Muscle layer of colon (tissue), 2 donors: ENCODE measurements at regions not wholly inside any gene's neighbourhood (a gene's known extent, or its start where the extent isn't known, plus 50 kb on each side); places are given as distances from the start of the nearest gene placed in this dataset.

Source experiments
- H3K27ac ChIP-seq: one replicate; pipeline ENCODE4 v1.7.0; 2013; ENCODE audit warnings: low read depth, mild to moderate bottlenecking, low read length, moderate library complexity
- H3K27me3 ChIP-seq, 2 donors: one replicate each; pipeline ENCODE4 v1.7.0; 2013; ENCODE audit warnings: low read length in 2 of 2, mild to moderate bottlenecking in 2 of 2; ENCODE audit not compliant: insufficient read depth in 2 of 2, control insufficient read depth in 1 of 2
- H3K36me3 ChIP-seq: one replicate; pipeline ENCODE4 v1.7.0; 2013; ENCODE audit warnings: mild to moderate bottlenecking, low read length; ENCODE audit not compliant: insufficient read depth
- H3K4me1 ChIP-seq: one replicate; pipeline ENCODE4 v1.7.0; 2013; ENCODE audit warnings: mild to moderate bottlenecking, low read length; ENCODE audit not compliant: insufficient read depth
- H3K4me3 ChIP-seq, 2 donors: one replicate each; pipeline ENCODE4 v1.7.0; 2013; ENCODE audit warnings: low read length in 2 of 2, low read depth in 1 of 2, mild to moderate bottlenecking in 1 of 2, moderate library complexity in 1 of 2
- H3K9ac ChIP-seq: one replicate; pipeline ENCODE4 v1.7.0; 2013; ENCODE audit warnings: low read length
- H3K9me3 ChIP-seq: one replicate; pipeline ENCODE4 v1.7.0; 2013; ENCODE audit warnings: mild to moderate bottlenecking, low read length
- donor health status: abdominal sarcoma.
- donor health status: Adenocarcinoma of cecum.

- H3K27me3 ChIP-seq, result no peaks in the 10 kb centered on the region
- no peak overlapping the region for H3K9ac ChIP-seq
- H3K4me3 ChIP-seq, result no peak overlapping the region
- H3K36me3 ChIP-seq, result no peaks in the 10 kb centered on the region
- H3K27ac ChIP-seq, result no peak overlapping the region
- no peaks in the 10 kb centered on the region for H3K9me3 ChIP-seq
- peaks cover 4% of the 10 kb centered on the region for H3K4me1 ChIP-seq
Measured at GRCh38 chr2:67828066-67828465, 234.7 kb downstream of the C1D start.

- no peak overlapping the region for H3K4me3 ChIP-seq
- H3K36me3 ChIP-seq, result no peaks in the 10 kb centered on the region
- no peak overlapping the region for H3K27ac ChIP-seq
- peaks cover 4% of the 10 kb centered on the region for H3K4me1 ChIP-seq
- H3K9ac ChIP-seq, result no peak overlapping the region
- no peaks in the 10 kb centered on the region for H3K9me3 ChIP-seq
- no peaks in the 10 kb centered on the region for H3K27me3 ChIP-seq
Measured at GRCh38 chr2:67829470-67829869, 233.3 kb downstream of the C1D start.

- no peak overlapping the region for H3K27ac ChIP-seq
- H3K27me3 ChIP-seq, result no peaks in the 10 kb centered on the region
- no peak overlapping the region for H3K9ac ChIP-seq
- H3K9me3 ChIP-seq, result no peaks in the 10 kb centered on the region
- peaks cover 4% of the 10 kb centered on the region for H3K4me1 ChIP-seq
- H3K36me3 ChIP-seq, result no peaks in the 10 kb centered on the region
- no peak overlapping the region for H3K4me3 ChIP-seq
Measured at GRCh38 chr2:67833632-67834031, 229.2 kb downstream of the C1D start.

- Histone ChIP-seq H3K4me1 (peaks cover 4% of the 10 kb centered on the region), H3K27ac (no peak overlapping the region), H3K4me3 (no peak overlapping the region), H3K36me3 (no peaks in the 10 kb centered on the region), H3K27me3 (no peaks in the 10 kb centered on the region), H3K9ac (no peak overlapping the region), H3K9me3 (no peaks in the 10 kb centered on the region)
Measured at GRCh38 chr2:67834482-67834881, 228.3 kb downstream of the C1D start.

GRCh38 chr2:67835266-67835665 lies 227.5 kb downstream of the C1D start:
- Histone ChIP-seq H3K4me1 (peaks cover 9% of the 10 kb centered on the region), H3K27me3 (no peaks in the 10 kb centered on the region), H3K36me3 (no peaks in the 10 kb centered on the region), H3K9me3 (no peaks in the 10 kb centered on the region), H3K9ac (no peak overlapping the region), H3K4me3 (no peak overlapping the region), H3K27ac (no peak overlapping the region)

- Histone ChIP-seq H3K9me3 (no peaks in the 10 kb centered on the region), H3K27me3 (no peaks in the 10 kb centered on the region), H3K27ac (no peak overlapping the region), H3K36me3 (no peaks in the 10 kb centered on the region), H3K4me1 (peaks cover 8% of the 10 kb centered on the region), H3K4me3 (no peak overlapping the region), H3K9ac (no peak overlapping the region)
Measured at GRCh38 chr2:67836866-67837265, 225.9 kb downstream of the C1D start.

- H3K36me3 ChIP-seq, result no peaks in the 10 kb centered on the region
- peaks cover 15% of the 10 kb centered on the region for H3K4me1 ChIP-seq
- no peaks in the 10 kb centered on the region for H3K9me3 ChIP-seq
- no peak overlapping the region for H3K9ac ChIP-seq
- no peak overlapping the region for H3K27ac ChIP-seq
- H3K27me3 ChIP-seq, result no peaks in the 10 kb centered on the region
- no peak overlapping the region for H3K4me3 ChIP-seq
Measured at GRCh38 chr2:67838205-67838604, 224.6 kb downstream of the C1D start.

- Histone ChIP-seq H3K4me3 (no peak overlapping the region), H3K27me3 (no peaks in the 10 kb centered on the region), H3K9me3 (no peaks in the 10 kb centered on the region), H3K36me3 (no peaks in the 10 kb centered on the region), H3K9ac (no peak overlapping the region), H3K27ac (no peak overlapping the region), H3K4me1 (peaks cover 15% of the 10 kb centered on the region)
Measured at GRCh38 chr2:67839242-67839641, 223.6 kb downstream of the C1D start.

- Histone ChIP-seq H3K36me3 (no peaks in the 10 kb centered on the region), H3K9ac (no peak overlapping the region), H3K4me1 (peaks cover 15% of the 10 kb centered on the region), H3K9me3 (no peaks in the 10 kb centered on the region), H3K27ac (no peak overlapping the region), H3K4me3 (no peak overlapping the region), H3K27me3 (no peaks in the 10 kb centered on the region)
Measured at GRCh38 chr2:67839668-67840067, 223.1 kb downstream of the C1D start.

GRCh38 chr2:67840460-67841068 lies 222.2 kb downstream of the C1D start:
- H3K9ac ChIP-seq, result no peak overlapping the region
- no peaks in the 10 kb centered on the region for H3K36me3 ChIP-seq
- H3K27me3 ChIP-seq, result no peaks in the 10 kb centered on the region
- H3K9me3 ChIP-seq, result no peaks in the 10 kb centered on the region
- H3K4me3 ChIP-seq, result no peak overlapping the region
- H3K27ac ChIP-seq, result no peak overlapping the region
- peaks cover 17% of the 10 kb centered on the region for H3K4me1 ChIP-seq

GRCh38 chr2:67841711-67842110 lies 221.1 kb downstream of the C1D start:
- Histone ChIP-seq H3K4me3 (no peak overlapping the region), H3K9me3 (no peaks in the 10 kb centered on the region), H3K36me3 (no peaks in the 10 kb centered on the region), H3K27me3 (no peaks in the 10 kb centered on the region), H3K9ac (no peak overlapping the region), H3K4me1 (peaks cover 23% of the 10 kb centered on the region), H3K27ac (no peak overlapping the region)

- Histone ChIP-seq H3K27ac (no peak overlapping the region), H3K4me1 (peaks cover 23% of the 10 kb centered on the region), H3K4me3 (no peak overlapping the region), H3K9ac (no peak overlapping the region), H3K27me3 (no peaks in the 10 kb centered on the region), H3K9me3 (no peaks in the 10 kb centered on the region), H3K36me3 (no peaks in the 10 kb centered on the region)
Measured at GRCh38 chr2:67842375-67842959, 220.3 kb downstream of the C1D start.
